ENCODE measurements at regions not wholly inside any gene's neighbourhood (a gene's known extent, or its start where the extent isn't known, plus 50 kb on each side); places are given as distances from the start of the nearest gene placed in this dataset.
"Not testable (repeated sequence)": the region's sequence is repeated elsewhere in the genome, so short reads cannot be mapped to it uniquely, and the experiment has no call there.

- H3K4me3 ChIP-seq (ENCODE audit: insufficient read depth, low read depth, low read length) = no peak overlapping the region
- no peaks in the 10 kb centered on the region for H3K27me3 ChIP-seq (ENCODE audit: control insufficient read depth, insufficient read depth, low read length, poor library complexity, severe bottlenecking)
- no peaks in the 10 kb centered on the region for H3K4me1 ChIP-seq (ENCODE audit: control insufficient read depth, insufficient read depth, low read length)
- 85 to 86% methylated on average over 4 of the region's 4 CpGs for WGBS, 2 experiments
- H3K9me3 ChIP-seq (ENCODE audit: control insufficient read depth, low read length) = no peaks in the 10 kb centered on the region
- H3K36me3 ChIP-seq (ENCODE audit: control insufficient read depth, insufficient read depth, low read length) = no peaks in the 10 kb centered on the region
- H3K27ac ChIP-seq (ENCODE audit: insufficient read depth, low read depth, low read length, poor library complexity, severe bottlenecking) = no peak overlapping the region
Measured at GRCh38 chr3:78497021-78497420, 1270.8 kb downstream of the ROBO1 start.

- 96 to 100% methylated on average over 2 of the region's 2 CpGs for WGBS, 2 experiments
- Histone ChIP-seq H3K4me3 (ENCODE audit: insufficient read depth, low read depth, low read length) (no peak overlapping the region), H3K9me3 (ENCODE audit: control insufficient read depth, low read length) (no peaks in the 10 kb centered on the region), H3K27me3 (ENCODE audit: control insufficient read depth, insufficient read depth, low read length, poor library complexity, severe bottlenecking) (no peaks in the 10 kb centered on the region), H3K27ac (ENCODE audit: insufficient read depth, low read depth, low read length, poor library complexity, severe bottlenecking) (no peak overlapping the region), H3K4me1 (ENCODE audit: control insufficient read depth, insufficient read depth, low read length) (no peaks in the 10 kb centered on the region), H3K36me3 (ENCODE audit: control insufficient read depth, insufficient read depth, low read length) (no peaks in the 10 kb centered on the region)
Measured at GRCh38 chr3:78497767-78498166, 1270.0 kb downstream of the ROBO1 start.

GRCh38 chr3:78506061-78506460, 1261.7 kb downstream of the ROBO1 start:
- Histone ChIP-seq H3K27me3 (ENCODE audit: control insufficient read depth, insufficient read depth, low read length, poor library complexity, severe bottlenecking) (no peaks in the 10 kb centered on the region), H3K9me3 (ENCODE audit: control insufficient read depth, low read length) (no peaks in the 10 kb centered on the region), H3K4me3 (ENCODE audit: insufficient read depth, low read depth, low read length) (no peak overlapping the region), H3K36me3 (ENCODE audit: control insufficient read depth, insufficient read depth, low read length) (no peaks in the 10 kb centered on the region), H3K27ac (ENCODE audit: insufficient read depth, low read depth, low read length, poor library complexity, severe bottlenecking) (no peak overlapping the region), H3K4me1 (ENCODE audit: control insufficient read depth, insufficient read depth, low read length) (peaks cover 3% of the 10 kb centered on the region)
- WGBS, 2 experiments = 85 to 97% methylated on average over 3 to 4 of the region's 4 CpGs

- Histone ChIP-seq H3K4me1 (ENCODE audit: control insufficient read depth, insufficient read depth, low read length) (peaks cover 3% of the 10 kb centered on the region), H3K27me3 (ENCODE audit: control insufficient read depth, insufficient read depth, low read length, poor library complexity, severe bottlenecking) (no peaks in the 10 kb centered on the region), H3K27ac (ENCODE audit: insufficient read depth, low read depth, low read length, poor library complexity, severe bottlenecking) (no peak overlapping the region), H3K9me3 (ENCODE audit: control insufficient read depth, low read length) (no peaks in the 10 kb centered on the region), H3K36me3 (ENCODE audit: control insufficient read depth, insufficient read depth, low read length) (no peaks in the 10 kb centered on the region), H3K4me3 (ENCODE audit: insufficient read depth, low read depth, low read length) (no peak overlapping the region)
- WGBS, 2 experiments = 48 to 66% methylated on average over 1 of the region's 2 CpGs
Measured at GRCh38 chr3:78506581-78507195, 1261.1 kb downstream of the ROBO1 start.

GRCh38 chr3:78507196-78507984, 1260.4 kb downstream of the ROBO1 start:
- 52 to 62% methylated on average over 5 of the region's 6 CpGs for WGBS, 2 experiments

GRCh38 chr3:78511840-78512239, 1256.0 kb downstream of the ROBO1 start:
- Histone ChIP-seq H3K4me3 (ENCODE audit: insufficient read depth, low read depth, low read length) (no peak overlapping the region), H3K27ac (ENCODE audit: insufficient read depth, low read depth, low read length, poor library complexity, severe bottlenecking) (no peak overlapping the region), H3K4me1 (ENCODE audit: control insufficient read depth, insufficient read depth, low read length) (peaks cover 3% of the 10 kb centered on the region), H3K36me3 (ENCODE audit: control insufficient read depth, insufficient read depth, low read length) (no peaks in the 10 kb centered on the region), H3K9me3 (ENCODE audit: control insufficient read depth, low read length) (no peaks in the 10 kb centered on the region), H3K27me3 (ENCODE audit: control insufficient read depth, insufficient read depth, low read length, poor library complexity, severe bottlenecking) (no peaks in the 10 kb centered on the region)
- WGBS, 2 experiments = 47 to 50% methylated on average over 2 of the region's 2 CpGs

More at GRCh38 chr3:78507196-78507984, 1260.4 kb downstream of the ROBO1 start:
- H3K27me3 ChIP-seq (ENCODE audit: control insufficient read depth, insufficient read depth, low read length, poor library complexity, severe bottlenecking) = no peaks in the 10 kb centered on the region
- no peak overlapping the region for H3K4me3 ChIP-seq (ENCODE audit: insufficient read depth, low read depth, low read length)
- no peaks in the 10 kb centered on the region for H3K36me3 ChIP-seq (ENCODE audit: control insufficient read depth, insufficient read depth, low read length)
- no peaks in the 10 kb centered on the region for H3K9me3 ChIP-seq (ENCODE audit: control insufficient read depth, low read length)
- peaks cover 3% of the 10 kb centered on the region for H3K4me1 ChIP-seq (ENCODE audit: control insufficient read depth, insufficient read depth, low read length)
- no peak overlapping the region for H3K27ac ChIP-seq (ENCODE audit: insufficient read depth, low read depth, low read length, poor library complexity, severe bottlenecking)

- not testable (repeated sequence) for H3K36me3 ChIP-seq (ENCODE audit: control insufficient read depth, insufficient read depth, low read length)
Measured at GRCh38 chr3:78512786-78513185, 1255.0 kb downstream of the ROBO1 start.

GRCh38 chr3:78516437-78516836, 1251.4 kb downstream of the ROBO1 start:
- Histone ChIP-seq H3K27ac (ENCODE audit: insufficient read depth, low read depth, low read length, poor library complexity, severe bottlenecking) (no peak overlapping the region), H3K9me3 (ENCODE audit: control insufficient read depth, low read length) (no peaks in the 10 kb centered on the region), H3K27me3 (ENCODE audit: control insufficient read depth, insufficient read depth, low read length, poor library complexity, severe bottlenecking) (no peaks in the 10 kb centered on the region), H3K4me1 (ENCODE audit: control insufficient read depth, insufficient read depth, low read length) (peaks cover 5% of the 10 kb centered on the region), H3K36me3 (ENCODE audit: control insufficient read depth, insufficient read depth, low read length) (no peaks in the 10 kb centered on the region), H3K4me3 (ENCODE audit: insufficient read depth, low read depth, low read length) (no peak overlapping the region)
- WGBS, 2 experiments = 92% methylated on average over 3 of the region's 3 CpGs

More at GRCh38 chr3:78512786-78513185, 1255.0 kb downstream of the ROBO1 start:
- not testable (repeated sequence) for H3K4me3 ChIP-seq (ENCODE audit: insufficient read depth, low read depth, low read length); H3K4me1 ChIP-seq (ENCODE audit: control insufficient read depth, insufficient read depth, low read length); H3K9me3 ChIP-seq (ENCODE audit: control insufficient read depth, low read length); H3K27ac ChIP-seq (ENCODE audit: insufficient read depth, low read depth, low read length, poor library complexity, severe bottlenecking); H3K27me3 ChIP-seq (ENCODE audit: control insufficient read depth, insufficient read depth, low read length, poor library complexity, severe bottlenecking)
- WGBS, 2 experiments = 89 to 99% methylated on average over 2 to 4 of the region's 4 CpGs

GRCh38 chr3:78516937-78517336, 1250.9 kb downstream of the ROBO1 start:
- Histone ChIP-seq H3K27ac (ENCODE audit: insufficient read depth, low read depth, low read length, poor library complexity, severe bottlenecking) (no peak overlapping the region), H3K27me3 (ENCODE audit: control insufficient read depth, insufficient read depth, low read length, poor library complexity, severe bottlenecking) (no peaks in the 10 kb centered on the region), H3K36me3 (ENCODE audit: control insufficient read depth, insufficient read depth, low read length) (no peaks in the 10 kb centered on the region), H3K4me3 (ENCODE audit: insufficient read depth, low read depth, low read length) (no peak overlapping the region), H3K9me3 (ENCODE audit: control insufficient read depth, low read length) (no peaks in the 10 kb centered on the region), H3K4me1 (ENCODE audit: control insufficient read depth, insufficient read depth, low read length) (peaks cover 5% of the 10 kb centered on the region)

- Histone ChIP-seq H3K36me3 (ENCODE audit: control insufficient read depth, insufficient read depth, low read length) (no peaks in the 10 kb centered on the region), H3K27ac (ENCODE audit: insufficient read depth, low read depth, low read length, poor library complexity, severe bottlenecking) (no peak overlapping the region), H3K27me3 (ENCODE audit: control insufficient read depth, insufficient read depth, low read length, poor library complexity, severe bottlenecking) (no peaks in the 10 kb centered on the region), H3K9me3 (ENCODE audit: control insufficient read depth, low read length) (no peaks in the 10 kb centered on the region), H3K4me3 (ENCODE audit: insufficient read depth, low read depth, low read length) (no peak overlapping the region), H3K4me1 (ENCODE audit: control insufficient read depth, insufficient read depth, low read length) (peaks cover 5% of the 10 kb centered on the region)
- WGBS, 2 experiments = 40 to 41% methylated on average over 1 of the region's 1 CpG
Measured at GRCh38 chr3:78517965-78518364, 1249.8 kb downstream of the ROBO1 start.

Data from ectodermal cell (in vitro differentiated cells).